ENCODE measurements at regions not wholly inside any gene's neighbourhood (a gene's known extent, or its start where the extent isn't known, plus 50 kb on each side); places are given as distances from the start of the nearest gene placed in this dataset.

- H3K27ac Mint-ChIP-seq (ENCODE audit: unreplicated experiment), result no peak overlapping the region
- Histone ChIP-seq H3K9me3 (no peaks in the 10 kb centered on the region), H3K4me1 (no peaks in the 10 kb centered on the region), H3K27me3 (replicated peaks; ENCODE audit: control insufficient read depth, insufficient read depth, low read length) (no peaks in the 10 kb centered on the region), H3K36me3 (ENCODE audit: control insufficient read depth, insufficient read depth, low read length) (no peaks in the 10 kb centered on the region), H3K4me3 (ENCODE audit: low read depth, low read length) (no peak overlapping the region)
- no TSS peak for BruUV-seq (replicated peaks)
- TF ChIP-seq CTCF (IDR thresholded peaks at IDR 0.05; ENCODE audit: insufficient read depth in 1 of 2, low read depth in 1 of 2, low read length in 1 of 2, severe bottlenecking in 1 of 2, unreplicated experiment in 1 of 2), result no peak
- intact Hi-C loops (cut with micrococcal nuclease; ENCODE audit: unreplicated experiment), result no loop called here
- no peaks in the 10 kb centered on the region for H3K9me3 Mint-ChIP-seq (ENCODE audit: unreplicated experiment)
- POLR2A ChIA-PET, result no interaction called here
- DNase-seq, result no peak
- H3K27me3 Mint-ChIP-seq (ENCODE audit: insufficient read depth, unreplicated experiment), result peaks cover 8% of the 10 kb centered on the region
- no peaks in the 10 kb centered on the region for H3K36me3 Mint-ChIP-seq (ENCODE audit: insufficient read depth, unreplicated experiment)
- CTCF ChIA-PET, result no interaction called here
- no peak overlapping the region for H3K4me3 Mint-ChIP-seq (ENCODE audit: unreplicated experiment)
- no peaks in the 10 kb centered on the region for H3K4me1 Mint-ChIP-seq (ENCODE audit: low read depth, unreplicated experiment)
Observed at GRCh38 chr5:174922955-174923354, 198.6 kb downstream of the MSX2 start.

- H3K27ac Mint-ChIP-seq (ENCODE audit: unreplicated experiment), result no peak overlapping the region
- peaks cover 8% of the 10 kb centered on the region for H3K27me3 Mint-ChIP-seq (ENCODE audit: insufficient read depth, unreplicated experiment)
- intact Hi-C loops (cut with micrococcal nuclease; ENCODE audit: unreplicated experiment), result no loop called here
- H3K36me3 ChIP-seq (ENCODE audit: control insufficient read depth, insufficient read depth, low read length), result no peaks in the 10 kb centered on the region
- no peak overlapping the region for H3K4me3 ChIP-seq (ENCODE audit: low read depth, low read length)
- no peak for TF ChIP-seq CTCF (IDR thresholded peaks at IDR 0.05; ENCODE audit: insufficient read depth in 1 of 2, low read depth in 1 of 2, low read length in 1 of 2, severe bottlenecking in 1 of 2, unreplicated experiment in 1 of 2)
- no peaks in the 10 kb centered on the region for H3K4me1 ChIP-seq
- no peaks in the 10 kb centered on the region for H3K9me3 Mint-ChIP-seq (ENCODE audit: unreplicated experiment)
- H3K27me3 ChIP-seq (replicated peaks; ENCODE audit: control insufficient read depth, insufficient read depth, low read length), result no peaks in the 10 kb centered on the region
- H3K4me1 Mint-ChIP-seq (ENCODE audit: low read depth, unreplicated experiment), result no peaks in the 10 kb centered on the region
- H3K9me3 ChIP-seq, result no peaks in the 10 kb centered on the region
- POLR2A ChIA-PET, result no interaction called here
- CTCF ChIA-PET, result no interaction called here
- no peak overlapping the region for H3K4me3 Mint-ChIP-seq (ENCODE audit: unreplicated experiment)
- no peaks in the 10 kb centered on the region for H3K36me3 Mint-ChIP-seq (ENCODE audit: insufficient read depth, unreplicated experiment)
- BruUV-seq (replicated peaks), result no TSS peak
- no peak for DNase-seq
Observed at GRCh38 chr5:174920906-174921550, 196.6 kb downstream of the MSX2 start.

GRCh38 chr5:174919351-174919750, 195.0 kb downstream of the MSX2 start:
- Histone ChIP-seq H3K36me3 (ENCODE audit: control insufficient read depth, insufficient read depth, low read length) (no peaks in the 10 kb centered on the region), H3K4me3 (ENCODE audit: low read depth, low read length) (no peak overlapping the region), H3K4me1 (no peaks in the 10 kb centered on the region), H3K27me3 (replicated peaks; ENCODE audit: control insufficient read depth, insufficient read depth, low read length) (no peaks in the 10 kb centered on the region), H3K9me3 (no peaks in the 10 kb centered on the region)
- CTCF ChIA-PET, result no interaction called here
- no peaks in the 10 kb centered on the region for H3K36me3 Mint-ChIP-seq (ENCODE audit: insufficient read depth, unreplicated experiment)
- H3K4me3 Mint-ChIP-seq (ENCODE audit: unreplicated experiment), result no peak overlapping the region
- H3K27ac Mint-ChIP-seq (ENCODE audit: unreplicated experiment), result no peak overlapping the region
- no peaks in the 10 kb centered on the region for H3K9me3 Mint-ChIP-seq (ENCODE audit: unreplicated experiment)
- POLR2A ChIA-PET, result no interaction called here
- no peak for DNase-seq
- BruUV-seq (replicated peaks), result no TSS peak
- no peak for TF ChIP-seq CTCF (IDR thresholded peaks at IDR 0.05; ENCODE audit: insufficient read depth in 1 of 2, low read depth in 1 of 2, low read length in 1 of 2, severe bottlenecking in 1 of 2, unreplicated experiment in 1 of 2)
- intact Hi-C loops (cut with micrococcal nuclease; ENCODE audit: unreplicated experiment), result no loop called here
- peaks cover 13% of the 10 kb centered on the region for H3K27me3 Mint-ChIP-seq (ENCODE audit: insufficient read depth, unreplicated experiment)
- no peaks in the 10 kb centered on the region for H3K4me1 Mint-ChIP-seq (ENCODE audit: low read depth, unreplicated experiment)
